GM10248 (cell line): ENCODE measurements at regions not wholly inside any gene's neighbourhood (a gene's known extent, or its start where the extent isn't known, plus 50 kb on each side); places are given as distances from the start of the nearest gene placed in this dataset.

Experiments
- CTCF ChIA-PET: fragments of 300-600 bp; sonication (Branson Sonifier 250); formaldehyde crosslinking; extraction: SDS; loops from one replicate; lab custom pipeline; 2021; ENCODE audit warnings: antibody characterized with exemption; lab: Yijun Ruan, JAX
- POLR2A ChIA-PET: fragments of 350-650 bp; sonication (Branson Sonifier 250); formaldehyde crosslinking; extraction: SDS; loops from one replicate; lab custom pipeline; 2020; ENCODE audit warnings: antibody characterized with exemption; lab: Yijun Ruan, JAX
- DNase-seq: peaks from one replicate; pipeline ENCODE4 v3.0.0; 2012; ENCODE audit errors: extremely low spot score
- CTCF ChIP-seq: IDR thresholded peaks from 2 replicates; pipeline ENCODE4 v1.5.1; 2012; ENCODE audit warnings: mild to moderate bottlenecking, low read depth; ENCODE audit errors: extremely low read depth, missing control alignments, control extremely low read depth

GRCh38 chr14:27371209-27371608, 773.4 kb upstream of the NOVA1 start:
- TF ChIP-seq CTCF = no peak
- CTCF ChIA-PET = no interaction called here
- POLR2A ChIA-PET = no interaction called here
- no peak for DNase-seq

GRCh38 chr14:27371868-27372267, 774.0 kb upstream of the NOVA1 start:
- TF ChIP-seq CTCF = no peak

GRCh38 chr14:27372771-27373170, 774.9 kb upstream of the NOVA1 start:
- POLR2A ChIA-PET = no interaction called here
- TF ChIP-seq CTCF = no peak
- DNase-seq = no peak
- CTCF ChIA-PET = no interaction called here

More at GRCh38 chr14:27371868-27372267, 774.0 kb upstream of the NOVA1 start:
- POLR2A ChIA-PET = no interaction called here
- CTCF ChIA-PET = no interaction called here
- no peak for DNase-seq

- POLR2A ChIA-PET = no interaction called here
- CTCF ChIA-PET = no interaction called here
- no peak for TF ChIP-seq CTCF
- DNase-seq = no peak
Measured at GRCh38 chr14:27384124-27384523, 786.3 kb upstream of the NOVA1 start.

- POLR2A ChIA-PET = no interaction called here
- CTCF ChIA-PET = no interaction called here
- DNase-seq = no peak
- TF ChIP-seq CTCF = no peak
Measured at GRCh38 chr14:27386391-27386790, 788.6 kb upstream of the NOVA1 start.

- DNase-seq = no peak
- ChIA-PET CTCF (no interaction called here), POLR2A (no interaction called here)
- TF ChIP-seq CTCF = no peak
Measured at GRCh38 chr14:27387463-27387862, 789.6 kb upstream of the NOVA1 start.

- POLR2A ChIA-PET = no interaction called here
- CTCF ChIA-PET = no interaction called here
- DNase-seq = no peak
- no peak for TF ChIP-seq CTCF
Measured at GRCh38 chr14:27389402-27389801, 791.6 kb upstream of the NOVA1 start.
